HG02938 (cell line): ENCODE measurements at regions not wholly inside any gene's neighbourhood (a gene's known extent, or its start where the extent isn't known, plus 50 kb on each side); places are given as distances from the start of the nearest gene placed in this dataset.

Experiments
- ATAC-seq: cut with Tn5 transposase; IDR thresholded peaks from one replicate; pipeline ENCODE4 v1.9.1; 2021; ENCODE audit warnings: mild to moderate bottlenecking, moderate library complexity; ENCODE audit not compliant: unreplicated experiment

- ATAC-seq, result no peak
These were observed 59.9 kb upstream of the CORO2B start for GRCh38 chr15:68518785-68519430.

- no peak for ATAC-seq
These were observed 53.8 kb upstream of the CORO2B start for GRCh38 chr15:68524753-68525584.

- peak; percentile 22 for ATAC-seq
These were observed 53.0 kb upstream of the CORO2B start for GRCh38 chr15:68525815-68526214.

- peak; percentile 89 for ATAC-seq
These were observed 52.5 kb upstream of the CORO2B start for GRCh38 chr15:68526269-68526668.

GRCh38 chr15:68526784-68527183 is 52.0 kb upstream of the CORO2B start:
- ATAC-seq, result no peak

GRCh38 chr15:68528626-68529290 is 50.0 kb upstream of the CORO2B start:
- ATAC-seq, result no peak
